ENCODE measurements at regions not wholly inside any gene's neighbourhood (a gene's known extent, or its start where the extent isn't known, plus 50 kb on each side); places are given as distances from the start of the nearest gene placed in this dataset.

DNA sequence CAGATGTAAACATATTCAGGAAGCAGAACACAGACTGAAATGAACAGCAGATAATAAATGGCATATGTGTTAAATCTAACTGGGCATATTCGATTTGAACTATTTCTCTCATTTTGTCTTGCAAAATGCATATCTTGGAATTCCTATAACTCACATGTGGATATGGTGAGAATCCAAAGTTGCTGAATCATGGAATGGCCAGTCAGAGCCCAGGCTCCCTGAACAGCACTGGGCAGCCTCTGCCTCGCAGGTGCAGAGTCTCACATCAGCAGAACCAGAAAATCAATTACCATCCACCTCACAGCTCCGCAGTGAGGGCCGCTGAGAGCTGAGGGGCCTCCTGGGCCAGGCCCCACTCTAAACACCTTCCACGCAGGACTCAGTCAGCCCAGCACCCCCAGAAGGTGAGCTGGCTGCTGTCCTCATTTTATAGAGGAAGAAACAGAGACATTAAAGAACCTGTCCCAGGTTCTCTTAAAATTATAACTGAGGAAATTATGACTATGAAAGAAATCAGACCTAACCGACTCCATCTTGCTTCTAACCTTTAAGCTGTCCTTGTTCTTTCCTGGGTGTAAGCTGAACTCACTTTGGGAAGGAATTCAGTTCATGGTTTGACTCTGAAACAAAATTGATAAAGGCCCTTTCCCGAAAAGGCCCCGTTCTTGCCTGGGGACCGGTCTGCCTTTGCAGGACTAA, 269.1 kb upstream of the SFSWAP start:
- no peaks in the 10 kb centered on the region for H3K36me3 ChIP-seq
- DNase-seq (ENCODE audit: low spot score in 2 of 2) = peak in 1 of 2 donors; percentile 28
- TF ChIP-seq POLR2A (IDR thresholded peaks at IDR 0.05) (no peak), POLR2AphosphoS5 (IDR thresholded peaks at IDR 0.05) (no peak), EP300 (IDR thresholded peaks at IDR 0.05) (no peak)
- TF ChIP-seq, protein P1, sequence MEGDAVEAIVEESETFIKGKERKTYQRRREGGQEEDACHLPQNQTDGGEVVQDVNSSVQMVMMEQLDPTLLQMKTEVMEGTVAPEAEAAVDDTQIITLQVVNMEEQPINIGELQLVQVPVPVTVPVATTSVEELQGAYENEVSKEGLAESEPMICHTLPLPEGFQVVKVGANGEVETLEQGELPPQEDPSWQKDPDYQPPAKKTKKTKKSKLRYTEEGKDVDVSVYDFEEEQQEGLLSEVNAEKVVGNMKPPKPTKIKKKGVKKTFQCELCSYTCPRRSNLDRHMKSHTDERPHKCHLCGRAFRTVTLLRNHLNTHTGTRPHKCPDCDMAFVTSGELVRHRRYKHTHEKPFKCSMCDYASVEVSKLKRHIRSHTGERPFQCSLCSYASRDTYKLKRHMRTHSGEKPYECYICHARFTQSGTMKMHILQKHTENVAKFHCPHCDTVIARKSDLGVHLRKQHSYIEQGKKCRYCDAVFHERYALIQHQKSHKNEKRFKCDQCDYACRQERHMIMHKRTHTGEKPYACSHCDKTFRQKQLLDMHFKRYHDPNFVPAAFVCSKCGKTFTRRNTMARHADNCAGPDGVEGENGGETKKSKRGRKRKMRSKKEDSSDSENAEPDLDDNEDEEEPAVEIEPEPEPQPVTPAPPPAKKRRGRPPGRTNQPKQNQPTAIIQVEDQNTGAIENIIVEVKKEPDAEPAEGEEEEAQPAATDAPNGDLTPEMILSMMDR (IDR thresholded peaks at IDR 0.05) = no peak
- no peak overlapping the region for H3K27ac ChIP-seq
- H3K9me3 ChIP-seq = no peaks in the 10 kb centered on the region
- WGBS = 87% methylated on average over 9 of the region's 9 CpGs
- H3K27me3 ChIP-seq = peaks cover 21% of the 10 kb centered on the region
- no peak overlapping the region for H3K4me3 ChIP-seq
- no peaks in the 10 kb centered on the region for H3K4me1 ChIP-seq

DNA sequence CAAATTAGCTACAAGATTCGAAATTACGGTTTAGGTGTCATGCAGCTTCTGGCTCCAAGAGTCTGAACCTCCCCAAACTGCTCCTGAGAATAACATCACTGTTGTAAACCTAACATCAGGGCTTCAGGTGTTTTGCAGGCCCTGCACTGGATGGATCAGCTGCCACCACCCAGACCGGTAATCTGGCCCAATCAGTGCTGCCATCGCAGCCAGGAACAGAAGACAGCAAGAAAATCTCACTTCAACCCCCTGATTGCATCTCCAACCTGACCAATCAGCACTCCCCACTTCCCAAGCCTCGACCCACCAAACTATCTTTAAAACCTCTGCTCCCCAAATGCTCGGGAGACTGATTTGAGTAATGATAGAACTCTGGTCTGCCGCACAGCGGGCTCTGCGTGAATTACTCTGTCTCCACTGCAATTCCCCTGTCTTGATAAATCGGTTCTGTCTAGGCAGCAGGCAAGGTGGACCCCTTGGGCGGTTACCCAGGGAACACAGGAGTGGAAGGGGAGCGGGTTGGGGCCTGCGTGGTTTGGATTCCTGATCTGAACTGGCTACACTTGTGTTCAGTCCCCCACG, 268.5 kb upstream of the SFSWAP start:
- WGBS = 82% methylated on average over 13 of the region's 14 CpGs
- TF ChIP-seq POLR2AphosphoS5 (IDR thresholded peaks at IDR 0.05) (no peak), POLR2A (IDR thresholded peaks at IDR 0.05) (no peak), EP300 (IDR thresholded peaks at IDR 0.05) (no peak)
- TF ChIP-seq, protein P1 (IDR thresholded peaks at IDR 0.05) = no peak
- Histone ChIP-seq H3K4me1 (no peaks in the 10 kb centered on the region), H3K27ac (no peak overlapping the region), H3K9me3 (no peaks in the 10 kb centered on the region), H3K4me3 (no peak overlapping the region), H3K27me3 (peaks cover 17% of the 10 kb centered on the region), H3K36me3 (no peaks in the 10 kb centered on the region)
- DNase-seq (ENCODE audit: low spot score in 2 of 2) = no peak

DNA sequence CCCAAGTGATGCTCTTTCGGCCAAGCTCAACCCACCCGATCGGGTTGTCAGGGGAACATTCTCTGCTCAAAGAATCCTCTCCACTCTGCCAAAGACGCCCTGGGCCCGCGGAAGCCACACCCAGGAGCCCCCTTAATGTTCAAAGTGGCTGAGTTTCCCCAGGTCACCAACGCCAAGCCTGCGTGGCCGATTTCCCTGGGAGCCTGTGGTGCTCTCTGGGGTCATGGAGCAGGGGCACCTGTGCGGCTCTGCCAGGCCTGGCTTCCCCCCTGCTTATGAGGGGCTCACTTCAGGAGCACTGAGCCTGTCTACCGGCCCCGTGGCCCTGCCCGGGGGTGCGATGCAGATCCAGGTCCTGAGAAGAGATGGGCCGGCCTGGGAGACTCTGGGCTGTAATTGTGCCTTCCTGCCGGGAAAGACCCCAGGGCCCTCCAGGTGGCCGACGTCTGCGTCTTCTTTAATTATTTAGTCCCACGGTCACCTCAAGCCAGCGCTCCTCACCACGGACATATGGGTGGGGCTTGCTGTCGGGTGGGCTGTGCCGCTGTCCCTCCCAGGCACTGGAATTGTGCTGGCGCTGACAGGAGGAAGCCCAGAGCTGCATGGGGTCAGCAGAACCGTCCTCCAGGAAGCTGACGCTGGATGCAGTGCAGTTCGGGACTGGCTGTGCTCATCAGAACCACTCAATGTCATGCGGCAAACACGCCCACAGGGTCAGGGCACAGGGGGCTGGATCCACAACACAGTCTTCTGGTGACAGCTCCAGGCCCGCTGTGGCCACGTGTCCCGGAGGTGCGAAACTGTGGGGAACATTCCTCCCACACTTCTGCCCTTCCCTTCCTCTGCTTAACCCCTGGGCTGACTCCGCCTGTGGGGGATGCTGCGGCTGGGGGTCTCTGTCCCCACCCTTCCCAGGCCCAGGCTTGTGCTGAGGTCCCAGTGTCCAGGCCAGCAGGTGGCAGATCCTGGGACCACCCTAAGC, 267.6 kb upstream of the SFSWAP start:
- TF ChIP-seq EP300 (IDR thresholded peaks at IDR 0.05) = no peak
- TF ChIP-seq, protein P1 (IDR thresholded peaks at IDR 0.05) = no peak
- no peak for TF ChIP-seq POLR2A (IDR thresholded peaks at IDR 0.05)
- TF ChIP-seq POLR2AphosphoS5 (IDR thresholded peaks at IDR 0.05) = no peak
- 91% methylated on average over 12 of the region's 36 CpGs for WGBS
- Histone ChIP-seq H3K36me3 (no peaks in the 10 kb centered on the region), H3K4me3 (no peak overlapping the region), H3K9me3 (no peaks in the 10 kb centered on the region), H3K27me3 (peaks cover 11% of the 10 kb centered on the region), H3K27ac (no peak overlapping the region), H3K4me1 (no peaks in the 10 kb centered on the region)
- peak in 1 of 2 donors; percentile 76 for DNase-seq (ENCODE audit: low spot score in 2 of 2)

DNA sequence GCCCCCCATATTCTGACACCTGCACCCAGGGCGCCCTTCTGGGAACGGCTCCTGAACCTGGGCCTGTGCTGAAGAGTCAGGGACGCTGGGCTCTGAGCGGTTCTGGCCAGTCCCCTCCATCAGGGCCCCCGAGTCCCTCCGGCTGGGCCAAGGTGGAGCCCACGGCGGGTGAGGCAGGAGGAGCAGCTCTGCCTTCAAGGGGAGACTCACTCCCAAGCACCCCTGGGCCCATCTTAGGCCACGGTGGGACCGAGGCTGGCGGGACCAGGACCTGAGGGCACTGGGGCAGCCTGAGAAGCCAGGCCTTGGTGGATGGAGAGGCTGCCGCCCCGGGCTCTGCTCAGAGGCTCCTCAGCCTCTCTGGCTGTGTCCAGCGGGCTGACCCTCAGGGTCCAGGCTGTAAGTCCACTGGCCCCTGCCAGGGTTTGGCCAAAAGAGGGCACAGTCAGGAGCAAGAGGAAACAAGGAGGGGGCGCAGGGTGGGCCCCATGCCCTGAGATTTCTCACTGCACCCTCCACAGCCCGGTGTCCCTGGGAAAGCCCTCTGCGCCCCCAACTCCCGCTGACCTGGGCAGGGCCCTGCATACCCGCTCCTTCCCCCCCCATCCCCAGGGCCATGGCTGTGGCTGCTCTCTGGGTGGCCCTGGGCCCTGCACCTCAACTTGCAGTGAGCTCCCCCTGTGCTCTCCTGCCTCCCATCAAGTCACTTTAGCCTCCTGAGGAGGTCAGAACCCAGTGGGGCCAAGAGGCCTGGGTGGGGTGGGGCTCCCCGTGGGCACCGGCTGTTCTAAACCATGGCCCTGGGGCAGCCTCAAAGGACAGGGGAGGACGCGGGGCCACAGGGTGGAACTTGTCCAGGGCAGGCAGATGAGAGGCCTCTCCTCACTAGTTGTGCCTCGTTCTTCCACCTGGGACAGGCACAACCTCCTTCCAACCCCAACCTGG, 266.4 kb upstream of the SFSWAP start:
- no peak overlapping the region for H3K27ac ChIP-seq
- WGBS = 74% methylated on average over 8 of the region's 24 CpGs
- no peaks in the 10 kb centered on the region for H3K36me3 ChIP-seq
- TF ChIP-seq, protein P1 (IDR thresholded peaks at IDR 0.05) = no peak
- TF ChIP-seq POLR2AphosphoS5 (IDR thresholded peaks at IDR 0.05) (no peak), POLR2A (IDR thresholded peaks at IDR 0.05) (no peak), EP300 (IDR thresholded peaks at IDR 0.05) (no peak)
- peak in 1 of 2 donors; percentile 73 for DNase-seq (ENCODE audit: low spot score in 2 of 2)
- no peaks in the 10 kb centered on the region for H3K9me3 ChIP-seq
- no peaks in the 10 kb centered on the region for H3K4me1 ChIP-seq
- peaks cover 7% of the 10 kb centered on the region for H3K27me3 ChIP-seq
- no peak overlapping the region for H3K4me3 ChIP-seq

All from suprapubic skin (tissue), 4 donors.